Hepatocyte (in vitro differentiated cells): ENCODE measurements at regions not wholly inside any gene's neighbourhood (a gene's known extent, or its start where the extent isn't known, plus 50 kb on each side); places are given as distances from the start of the nearest gene placed in this dataset.
A peak's percentile ranks its signal among the peaks of the same experiment; 100 is the strongest.

Experiments
- DNase-seq: peaks from one replicate; pipeline ENCODE4 v3.0.0-alpha.2; 2016; ENCODE audit warnings: low spot score
- H2AFZ ChIP-seq: fragments of 200-600 bp; sonication (generic); 2 replicates; pipeline ENCODE4 v1.6.0; 2016; ENCODE audit warnings: antibody characterized with exemption, mild to moderate bottlenecking
- H3K27ac ChIP-seq: fragments of 200-600 bp; sonication (generic); 2 replicates; pipeline ENCODE4 v1.5.1; 2016; ENCODE audit warnings: mild to moderate bottlenecking
- H3K27me3 ChIP-seq: fragments of 200-600 bp; sonication (generic); 2 replicates; pipeline ENCODE4 v1.6.1; 2016
- H3K36me3 ChIP-seq: fragments of 200-600 bp; sonication (generic); replicated peaks from 2 replicates; pipeline ENCODE4 v1.5.1; 2016; ENCODE audit warnings: low read depth; ENCODE audit not compliant: insufficient read depth
- H3K4me1 ChIP-seq: fragments of 200-600 bp; sonication (generic); 2 replicates; pipeline ENCODE4 v1.5.1; 2016; ENCODE audit warnings: mild to moderate bottlenecking, moderate library complexity; ENCODE audit not compliant: insufficient read depth
- H3K4me2 ChIP-seq: fragments of 200-600 bp; sonication (generic); 2 replicates; pipeline ENCODE4 v1.6.0; 2016
- H3K4me3 ChIP-seq: fragments of 200-600 bp; sonication (generic); 2 replicates; pipeline ENCODE4 v1.5.1; 2016; ENCODE audit warnings: mild to moderate bottlenecking
- H3K79me2 ChIP-seq: fragments of 200-600 bp; sonication (generic); 2 replicates; pipeline ENCODE4 v1.6.0; 2017; ENCODE audit warnings: mild to moderate bottlenecking
- H3K9me2 ChIP-seq: fragments of 200-600 bp; sonication (generic); replicated peaks from 2 replicates; pipeline ENCODE4 v1.6.0; 2017; ENCODE audit warnings: mild to moderate bottlenecking; ENCODE audit not compliant: insufficient read depth
- H3K9me3 ChIP-seq: fragments of 200-600 bp; sonication (generic); 2 replicates; pipeline ENCODE4 v1.5.1; 2016; ENCODE audit warnings: low read depth, mild to moderate bottlenecking
- H4K20me1 ChIP-seq: fragments of 200-600 bp; sonication (generic); 2 replicates; pipeline ENCODE4 v1.6.0; 2016; ENCODE audit warnings: mild to moderate bottlenecking; ENCODE audit not compliant: insufficient read depth, poor library complexity, severe bottlenecking
- CTCF ChIP-seq: fragments of 200-600 bp; sonication (generic); IDR thresholded peaks from 2 replicates; pipeline ENCODE4 v1.5.1; 2016; ENCODE audit warnings: antibody characterized with exemption, mild to moderate bottlenecking; ENCODE audit not compliant: poor library complexity
- EZH2 ChIP-seq: fragments of 200-600 bp; sonication (generic); IDR thresholded peaks from 2 replicates; pipeline ENCODE4 v1.6.1; 2016; ENCODE audit warnings: antibody characterized with exemption, mild to moderate bottlenecking, borderline replicate concordance
- EZH2phosphoT487 ChIP-seq: fragments of 200-600 bp; sonication (generic); IDR thresholded peaks from one replicate; pipeline ENCODE4 v1.6.1; 2018; ENCODE audit warnings: antibody characterized with exemption, mild to moderate bottlenecking, low read depth, moderate library complexity; ENCODE audit not compliant: unreplicated experiment, severe bottlenecking
- WGBS: methylation state at CpG from one replicate; pipeline ENCODE4 v1.1.6; 2016; ENCODE audit warnings: low lambda C conversion rate; ENCODE audit errors: missing lambda C conversion rate; 5-methylcytosine and 5-hydroxymethylcytosine counted together

GRCh38 chrX:113124693-113125092 is 284.1 kb upstream of the AMOT start:
- no peak overlapping the region for H3K4me3 ChIP-seq
- H3K9me2 ChIP-seq: no peaks in the 10 kb centered on the region
- no peak overlapping the region for H2AFZ ChIP-seq
- no peak for DNase-seq
- H3K79me2 ChIP-seq: no peaks in the 10 kb centered on the region
- H3K27me3 ChIP-seq: no peaks in the 10 kb centered on the region
- H4K20me1 ChIP-seq: no peaks in the 10 kb centered on the region
- no peak overlapping the region for H3K27ac ChIP-seq
- no peak for TF ChIP-seq EZH2phosphoT487
- TF ChIP-seq EZH2: no peak
- no peak for TF ChIP-seq CTCF
- no peaks in the 10 kb centered on the region for H3K36me3 ChIP-seq
- no peak overlapping the region for H3K4me2 ChIP-seq
- no peaks in the 10 kb centered on the region for H3K4me1 ChIP-seq
- H3K9me3 ChIP-seq: no peaks in the 10 kb centered on the region

GRCh38 chrX:113075521-113075920 is 234.9 kb upstream of the AMOT start:
- no peaks in the 10 kb centered on the region for H3K4me1 ChIP-seq
- no peak overlapping the region for H2AFZ ChIP-seq
- H4K20me1 ChIP-seq: no peaks in the 10 kb centered on the region
- H3K9me2 ChIP-seq: no peaks in the 10 kb centered on the region
- TF ChIP-seq EZH2phosphoT487 (no peak), EZH2 (no peak), CTCF (no peak)
- no peak for DNase-seq
- H3K4me2 ChIP-seq: no peak overlapping the region
- no peaks in the 10 kb centered on the region for H3K9me3 ChIP-seq
- no peaks in the 10 kb centered on the region for H3K79me2 ChIP-seq
- H3K36me3 ChIP-seq: no peaks in the 10 kb centered on the region
- no peak overlapping the region for H3K4me3 ChIP-seq
- H3K27ac ChIP-seq: no peak overlapping the region
- no peaks in the 10 kb centered on the region for H3K27me3 ChIP-seq

- WGBS: 76% methylated on average over 1 of the region's 1 CpG
- peak; percentile 6 for DNase-seq
- H3K9me2 ChIP-seq: no peaks in the 10 kb centered on the region
- no peak overlapping the region for H2AFZ ChIP-seq
- H3K36me3 ChIP-seq: no peaks in the 10 kb centered on the region
- H3K27ac ChIP-seq: no peak overlapping the region
- no peaks in the 10 kb centered on the region for H4K20me1 ChIP-seq
- H3K4me2 ChIP-seq: no peak overlapping the region
- no peaks in the 10 kb centered on the region for H3K27me3 ChIP-seq
- H3K9me3 ChIP-seq: peaks cover 3% of the 10 kb centered on the region
- TF ChIP-seq EZH2phosphoT487: no peak
- TF ChIP-seq EZH2: no peak
- no peak for TF ChIP-seq CTCF
- H3K79me2 ChIP-seq: no peaks in the 10 kb centered on the region
- H3K4me1 ChIP-seq: no peaks in the 10 kb centered on the region
- H3K4me3 ChIP-seq: no peak overlapping the region
These were observed 219.1 kb upstream of the AMOT start for GRCh38 chrX:113059714-113060113.

- no peaks in the 10 kb centered on the region for H3K4me1 ChIP-seq
- TF ChIP-seq EZH2 (no peak), CTCF (no peak), EZH2phosphoT487 (no peak)
- H3K4me2 ChIP-seq: no peak overlapping the region
- no peaks in the 10 kb centered on the region for H3K36me3 ChIP-seq
- no peaks in the 10 kb centered on the region for H3K79me2 ChIP-seq
- 90% methylated on average over 6 of the region's 6 CpGs for WGBS
- H3K27me3 ChIP-seq: no peaks in the 10 kb centered on the region
- no peak for DNase-seq
- no peak overlapping the region for H2AFZ ChIP-seq
- H4K20me1 ChIP-seq: no peaks in the 10 kb centered on the region
- no peak overlapping the region for H3K27ac ChIP-seq
- H3K9me2 ChIP-seq: no peaks in the 10 kb centered on the region
- H3K4me3 ChIP-seq: no peak overlapping the region
- H3K9me3 ChIP-seq: peaks cover 3% of the 10 kb centered on the region
These were observed 218.0 kb upstream of the AMOT start for GRCh38 chrX:113058634-113059033.
